Endothelial cell of umbilical vein (primary cell): ENCODE measurements at regions not wholly inside any gene's neighbourhood (a gene's known extent, or its start where the extent isn't known, plus 50 kb on each side); places are given as distances from the start of the nearest gene placed in this dataset.

Experiments used
- BruUV-seq: library from RNA; stranded (reverse); fragments of 400-500 nt; replicated peaks from 2 replicates; lab custom pipeline; 2021; lab: Mats Ljungman, UMichigan
- CTCF ChIA-PET: fragments of 300-600, 350-600 bp; sonication (Branson Sonifier 250); formaldehyde crosslinking; loops from one replicate; lab custom pipeline; 2021; ENCODE audit warnings: antibody characterized with exemption, inconsistent platforms; lab: Charles Lee
- POLR2A ChIA-PET: fragments of 300-600, 350-600 bp; sonication (Branson Sonifier 250); formaldehyde crosslinking; loops from one replicate; lab custom pipeline; 2021; ENCODE audit warnings: antibody characterized with exemption, inconsistent platforms; lab: Charles Lee
- DNase-seq: peaks from one replicate; pipeline ENCODE4 v3.0.0-alpha.2; 2011; ENCODE audit warnings: low read depth, low spot score
- FAIRE-seq: peaks from 2 replicates; lab custom pipeline; 2011; peaks lifted over from hg19 to GRCh38; lab: Jason Lieb, UNC
- H2AFZ ChIP-seq: 2 replicates; pipeline ENCODE4 v1.6.0; 2012; ENCODE audit warnings: low read depth, low read length, control low read depth, inconsistent platforms
- H3K27ac ChIP-seq: 2 replicates; pipeline ENCODE4 v1.5.1; 2011; ENCODE audit warnings: low read depth, mild to moderate bottlenecking, control low read depth, low read length, moderate library complexity; ENCODE audit not compliant: insufficient read depth
- H3K27me3 ChIP-seq, 2 experiments: 2 replicates each; pipeline versions ENCODE4 v1.6.0 to v1.6.1; 2011; ENCODE audit warnings: low read length in 2 of 2, mixed read lengths in 1 of 2; ENCODE audit not compliant: control insufficient read depth in 2 of 2, insufficient read depth in 2 of 2
- H3K36me3 ChIP-seq, 2 experiments: 2 replicates in 1 of 2; 3 replicates in 1 of 2; pipeline ENCODE4 v1.5.1; 2011; ENCODE audit warnings: low read length in 2 of 2, mild to moderate bottlenecking in 1 of 2, moderate library complexity in 1 of 2; ENCODE audit not compliant: control insufficient read depth in 2 of 2, insufficient read depth in 2 of 2; ENCODE audit errors: extremely low read depth in 1 of 2
- H3K4me1 ChIP-seq: 3 replicates; pipeline ENCODE4 v1.5.1; 2011; ENCODE audit warnings: mild to moderate bottlenecking, low read length; ENCODE audit not compliant: control insufficient read depth, insufficient read depth; ENCODE audit errors: extremely low read depth
- H3K4me2 ChIP-seq: 2 replicates; pipeline ENCODE4 v1.6.1; 2011; ENCODE audit warnings: low read length, control low read depth, mixed read lengths; ENCODE audit not compliant: insufficient read depth
- H3K4me3 ChIP-seq, 3 experiments: fragments of 200-600 bp in 1 of 3; sonication (generic), shearing (Covaris generic) in 1 of 3; replicated peaks in 1 of 3; 2 replicates each; pipeline ENCODE4 v1.5.1; 2011 to 2016; ENCODE audit warnings: control low read depth in 3 of 3, low read length in 3 of 3, mild to moderate bottlenecking in 2 of 3, inconsistent platforms in 1 of 3, low read depth in 1 of 3, moderate library complexity in 1 of 3; ENCODE audit not compliant: insufficient read depth in 1 of 3
- H3K79me2 ChIP-seq: 2 replicates; pipeline ENCODE4 v1.6.0; 2012; ENCODE audit warnings: low read length, inconsistent platforms; ENCODE audit not compliant: control insufficient read depth, insufficient read depth
- H3K9ac ChIP-seq: replicated peaks from 2 replicates; pipeline ENCODE3; 2011; ENCODE audit warnings: low read length, control low read depth; ENCODE audit not compliant: insufficient read depth; ENCODE audit errors: extremely low read depth
- H3K9me1 ChIP-seq: replicated peaks from 3 replicates; pipeline ENCODE4 v1.6.0; 2011; ENCODE audit warnings: mild to moderate bottlenecking, low read length; ENCODE audit not compliant: control insufficient read depth, insufficient read depth; ENCODE audit errors: extremely low read depth
- H3K9me3 ChIP-seq: replicated peaks from 2 replicates; pipeline ENCODE4 v1.5.1; 2012; ENCODE audit warnings: low read length, inconsistent platforms; ENCODE audit not compliant: control insufficient read depth, insufficient read depth
- H4K20me1 ChIP-seq: replicated peaks from 2 replicates; pipeline ENCODE3; 2011; ENCODE audit warnings: mild to moderate bottlenecking, low read length; ENCODE audit not compliant: control insufficient read depth, insufficient read depth; ENCODE audit errors: extremely low read depth
- EZH2 ChIP-seq: IDR thresholded peaks from 2 replicates; pipeline ENCODE4 v1.6.1; 2012; ENCODE audit warnings: borderline replicate concordance, low read depth, mild to moderate bottlenecking, moderate library complexity, low read length, inconsistent platforms; ENCODE audit not compliant: severe bottlenecking
- FOS ChIP-seq: IDR thresholded peaks from 2 replicates; pipeline ENCODE4 v1.6.1; 2011; ENCODE audit warnings: mild to moderate bottlenecking, low read length, moderate library complexity, borderline replicate concordance; ENCODE audit not compliant: insufficient read depth
- GATA2 ChIP-seq: IDR thresholded peaks from 2 replicates; pipeline ENCODE4 v1.7.0; 2011; ENCODE audit warnings: low read depth, mild to moderate bottlenecking, moderate library complexity, mixed read lengths, low read length; ENCODE audit not compliant: insufficient read length, insufficient read depth
- JUN ChIP-seq: IDR thresholded peaks from 2 replicates; pipeline ENCODE4 v1.6.1; 2011; ENCODE audit warnings: borderline replicate concordance, low read depth; ENCODE audit not compliant: insufficient read length, insufficient read depth
- MYC ChIP-seq: IDR thresholded peaks from one replicate; pipeline ENCODE4 v1.6.1; 2011; ENCODE audit warnings: mild to moderate bottlenecking, low read depth, low read length
- POLR2A ChIP-seq: IDR thresholded peaks from 2 replicates; pipeline ENCODE4 v1.6.1; 2012; ENCODE audit warnings: low read depth, mild to moderate bottlenecking, control low read depth, low read length
- POLR2AphosphoS5 ChIP-seq: IDR thresholded peaks from 2 replicates; pipeline ENCODE4 v1.6.1; 2012; ENCODE audit warnings: low read depth, mild to moderate bottlenecking, control low read depth, low read length, moderate library complexity; ENCODE audit not compliant: insufficient read depth
- dilution Hi-C: fragments of 300-500 bp; cut with MboI; formaldehyde crosslinking; loops from one replicate; pipeline ENCODE4 v1.15.0; 2019; ENCODE audit warnings: low sequenced_read_pairs; ENCODE audit not compliant: extremely low pct_ligation_motif_present
- intact Hi-C: fragments of 100-400 bp; cut with micrococcal nuclease; formaldehyde crosslinking; loops from one replicate; pipeline ENCODE4 v1.10.0; 2022
- TF ChIP-seq, protein P1 (sequence below), 2 donors: IDR thresholded peaks; 1 replicate in 1 of 2; 2 replicates in 1 of 2; pipeline ENCODE4 v1.5.1; 2011; ENCODE audit warnings: low read length in 2 of 2, mild to moderate bottlenecking in 2 of 2, moderate library complexity in 2 of 2, control low read depth in 1 of 2, inconsistent platforms in 1 of 2, low read depth in 1 of 2; ENCODE audit not compliant: insufficient read depth in 1 of 2; ENCODE audit errors: extremely low read depth in 1 of 2
- TF ChIP-seq, protein P2 (sequence below): IDR thresholded peaks from 2 replicates; pipeline ENCODE4 v1.6.1; 2011; ENCODE audit not compliant: insufficient read depth, insufficient read length

- no peaks in the 10 kb centered on the region for H3K36me3 ChIP-seq
- H3K4me1 ChIP-seq, result no peaks in the 10 kb centered on the region
- H3K79me2 ChIP-seq, result no peaks in the 10 kb centered on the region
- H2AFZ ChIP-seq, result no peak overlapping the region
- H3K9me1 ChIP-seq, result no peaks in the 10 kb centered on the region
- DNase-seq, result no peak
- H3K27ac ChIP-seq, result no peak overlapping the region
- ChIA-PET CTCF (no interaction called here), POLR2A (no interaction called here)
- H3K9me3 ChIP-seq, result peaks cover 3% of the 10 kb centered on the region
- intact Hi-C loops, result no loop called here
- H3K9ac ChIP-seq, result no peak overlapping the region
- no TSS peak for BruUV-seq
- TF ChIP-seq POLR2AphosphoS5 (no peak), MYC (no peak), EZH2 (no peak), FOS (no peak), JUN (no peak)
- TF ChIP-seq, protein P1, sequence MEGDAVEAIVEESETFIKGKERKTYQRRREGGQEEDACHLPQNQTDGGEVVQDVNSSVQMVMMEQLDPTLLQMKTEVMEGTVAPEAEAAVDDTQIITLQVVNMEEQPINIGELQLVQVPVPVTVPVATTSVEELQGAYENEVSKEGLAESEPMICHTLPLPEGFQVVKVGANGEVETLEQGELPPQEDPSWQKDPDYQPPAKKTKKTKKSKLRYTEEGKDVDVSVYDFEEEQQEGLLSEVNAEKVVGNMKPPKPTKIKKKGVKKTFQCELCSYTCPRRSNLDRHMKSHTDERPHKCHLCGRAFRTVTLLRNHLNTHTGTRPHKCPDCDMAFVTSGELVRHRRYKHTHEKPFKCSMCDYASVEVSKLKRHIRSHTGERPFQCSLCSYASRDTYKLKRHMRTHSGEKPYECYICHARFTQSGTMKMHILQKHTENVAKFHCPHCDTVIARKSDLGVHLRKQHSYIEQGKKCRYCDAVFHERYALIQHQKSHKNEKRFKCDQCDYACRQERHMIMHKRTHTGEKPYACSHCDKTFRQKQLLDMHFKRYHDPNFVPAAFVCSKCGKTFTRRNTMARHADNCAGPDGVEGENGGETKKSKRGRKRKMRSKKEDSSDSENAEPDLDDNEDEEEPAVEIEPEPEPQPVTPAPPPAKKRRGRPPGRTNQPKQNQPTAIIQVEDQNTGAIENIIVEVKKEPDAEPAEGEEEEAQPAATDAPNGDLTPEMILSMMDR (IDR thresholded peaks at IDR 0.05; ENCODE audit: extremely low read depth in 1 of 2, insufficient read depth in 1 of 2, low read depth in 1 of 2, low read length in 2 of 2), result no peak
- H4K20me1 ChIP-seq, result no peaks in the 10 kb centered on the region
- dilution Hi-C loops, result no loop called here
- no peaks in the 10 kb centered on the region for H3K27me3 ChIP-seq
- no peak for FAIRE-seq
- no peak overlapping the region for H3K4me3 ChIP-seq
- H3K4me2 ChIP-seq, result no peak overlapping the region
Measured at GRCh38 chr7:51606601-51607154, 290.1 kb upstream of the COBL start.

GRCh38 chr7:51602376-51602775, 285.8 kb upstream of the COBL start:
- CTCF ChIA-PET, result no interaction called here
- H3K4me1 ChIP-seq, result no peaks in the 10 kb centered on the region
- H3K4me2 ChIP-seq, result no peak overlapping the region
- no peaks in the 10 kb centered on the region for H3K36me3 ChIP-seq
- DNase-seq (no peak), FAIRE-seq (no peak)
- no peak overlapping the region for H3K4me3 ChIP-seq
- no peaks in the 10 kb centered on the region for H4K20me1 ChIP-seq
- POLR2A ChIA-PET, result no interaction called here
- H3K9me1 ChIP-seq, result no peaks in the 10 kb centered on the region
- intact Hi-C loops (no loop called here), dilution Hi-C loops (no loop called here)
- TF ChIP-seq POLR2A, result no peak
- TF ChIP-seq EZH2, result no peak
- TF ChIP-seq GATA2, result no peak
- TF ChIP-seq, protein P2, sequence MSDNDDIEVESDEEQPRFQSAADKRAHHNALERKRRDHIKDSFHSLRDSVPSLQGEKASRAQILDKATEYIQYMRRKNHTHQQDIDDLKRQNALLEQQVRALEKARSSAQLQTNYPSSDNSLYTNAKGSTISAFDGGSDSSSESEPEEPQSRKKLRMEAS, result no peak
- TF ChIP-seq, protein P1 (IDR thresholded peaks at IDR 0.05; ENCODE audit: extremely low read depth in 1 of 2, insufficient read depth in 1 of 2, low read depth in 1 of 2, low read length in 2 of 2), result no peak
- TF ChIP-seq MYC, result no peak
- TF ChIP-seq JUN, result no peak
- no peak for TF ChIP-seq FOS
- TF ChIP-seq POLR2AphosphoS5, result no peak
- H3K27me3 ChIP-seq, result no peaks in the 10 kb centered on the region
- H3K9me3 ChIP-seq, result no peaks in the 10 kb centered on the region
- H3K79me2 ChIP-seq, result no peaks in the 10 kb centered on the region
- no peak overlapping the region for H2AFZ ChIP-seq
- no peak overlapping the region for H3K9ac ChIP-seq
- no TSS peak for BruUV-seq
- no peak overlapping the region for H3K27ac ChIP-seq
